ENCODE measurements at regions not wholly inside any gene's neighbourhood (a gene's known extent, or its start where the extent isn't known, plus 50 kb on each side); places are given as distances from the start of the nearest gene placed in this dataset.
"Not testable (repeated sequence)": the region's sequence is repeated elsewhere in the genome, so short reads cannot be mapped to it uniquely, and the experiment has no call there.

- no peak overlapping the region for H3K27ac ChIP-seq
- no peak for DNase-seq (ENCODE audit: low read depth, low spot score)
These were observed 243.0 kb upstream of the PROX1 start for GRCh38 chr1:213744780-213745179.

GRCh38 chr1:213745451-213745850 lies 242.3 kb upstream of the PROX1 start:
- no peak overlapping the region for H3K27ac ChIP-seq
- DNase-seq (ENCODE audit: low read depth, low spot score), result no peak

- no peak overlapping the region for H3K27ac ChIP-seq
- DNase-seq (ENCODE audit: low read depth, low spot score), result no peak
These were observed 238.2 kb upstream of the PROX1 start for GRCh38 chr1:213749558-213749957.

- DNase-seq (ENCODE audit: low read depth, low spot score), result no peak
- no peak overlapping the region for H3K27ac ChIP-seq
These were observed 237.3 kb upstream of the PROX1 start for GRCh38 chr1:213750231-213751063.

- H3K27ac ChIP-seq, result no peak overlapping the region
- DNase-seq (ENCODE audit: low read depth, low spot score), result no peak
These were observed 236.7 kb upstream of the PROX1 start for GRCh38 chr1:213751064-213751397.

- H3K27ac ChIP-seq, result no peak overlapping the region
- DNase-seq (ENCODE audit: low read depth, low spot score), result no peak
These were observed 228.2 kb upstream of the PROX1 start for GRCh38 chr1:213759359-213760181.

GRCh38 chr1:213761845-213762407 lies 225.8 kb upstream of the PROX1 start:
- no peak overlapping the region for H3K27ac ChIP-seq
- DNase-seq (ENCODE audit: low read depth, low spot score), result no peak

- DNase-seq (ENCODE audit: low read depth, low spot score), result no peak
These were observed 220.1 kb upstream of the PROX1 start for GRCh38 chr1:213767683-213768082.

GRCh38 chr1:213772128-213773063 lies 215.4 kb upstream of the PROX1 start:
- H3K27ac ChIP-seq, result no peak overlapping the region
- no peak for DNase-seq (ENCODE audit: low read depth, low spot score)

More at GRCh38 chr1:213767683-213768082, 220.1 kb upstream of the PROX1 start:
- no peak overlapping the region for H3K27ac ChIP-seq

GRCh38 chr1:213773975-213774374 lies 213.8 kb upstream of the PROX1 start:
- no peak overlapping the region for H3K27ac ChIP-seq
- DNase-seq (ENCODE audit: low read depth, low spot score), result no peak

- no peak overlapping the region for H3K27ac ChIP-seq
- no peak for DNase-seq (ENCODE audit: low read depth, low spot score)
These were observed 210.8 kb upstream of the PROX1 start for GRCh38 chr1:213776969-213777368.

- DNase-seq (ENCODE audit: low read depth, low spot score), result peak; percentile 59
- H3K27ac ChIP-seq, result no peak overlapping the region
These were observed 208.5 kb upstream of the PROX1 start for GRCh38 chr1:213779228-213779627.

- no peak overlapping the region for H3K27ac ChIP-seq
- no peak for DNase-seq (ENCODE audit: low read depth, low spot score)
These were observed 204.7 kb upstream of the PROX1 start for GRCh38 chr1:213782941-213783672.

GRCh38 chr1:213783893-213784292 lies 203.9 kb upstream of the PROX1 start:
- no peak overlapping the region for H3K27ac ChIP-seq
- no peak for DNase-seq (ENCODE audit: low read depth, low spot score)

GRCh38 chr1:213786683-213787082 lies 201.1 kb upstream of the PROX1 start:
- no peak overlapping the region for H3K27ac ChIP-seq
- no peak for DNase-seq (ENCODE audit: low read depth, low spot score)

- no peak for DNase-seq (ENCODE audit: low read depth, low spot score)
- H3K27ac ChIP-seq, result no peak overlapping the region
These were observed 197.2 kb upstream of the PROX1 start for GRCh38 chr1:213790565-213790964.

GRCh38 chr1:213793482-213794067 lies 194.2 kb upstream of the PROX1 start:
- DNase-seq (ENCODE audit: low read depth, low spot score), result no peak
- H3K27ac ChIP-seq, result no peak overlapping the region

- no peak overlapping the region for H3K27ac ChIP-seq
- DNase-seq (ENCODE audit: low read depth, low spot score), result no peak
These were observed 191.2 kb upstream of the PROX1 start for GRCh38 chr1:213796525-213796924.

GRCh38 chr1:213808288-213808687 lies 179.5 kb upstream of the PROX1 start:
- not testable (repeated sequence) for H3K27ac ChIP-seq; DNase-seq (ENCODE audit: low read depth, low spot score)
